GM23338 (cell line): ENCODE measurements at regions not wholly inside any gene's neighbourhood (a gene's known extent, or its start where the extent isn't known, plus 50 kb on each side); places are given as distances from the start of the nearest gene placed in this dataset. TPM values are rescaled to one million over a fixed set of nuclear protein-coding genes. Genes with fewer than 3 reads are reported as not detected.

Source experiments
- microRNA counts: library from miRNA; unstranded; fragments of <30 nt; microRNA quantifications from one replicate; lab custom pipeline; 2017
- microRNA-seq: library from miRNA; unstranded; fragments of <30 nt; microRNA quantifications from one replicate; pipeline ENCODE4, GENCODE V29; 2017
- small RNA-seq: library from RNA; depleted of rRNA; stranded (forward); fragments of <200 nt; gene quantifications from one replicate; pipeline ENCODE3, GENCODE V24; 2014; ENCODE audit warnings: low replicate concordance

MicroRNA genes in the stretch of these regions (microRNA counts, 767-probe panel; counts per million panel counts)
- not detected for microRNA hsa-miR-548y (lab: Ali Mortazavi, UCI)

Small RNAs in the stretch of these regions (microRNA-seq; reads per million reads assigned to microRNA genes)
- not detected for gene MIR548Y

Small RNAs in the stretch of these regions (small RNA-seq; reads per million reads assigned to genes)
- gene AL121576.1 (not detected), gene AL512360.1 (not detected), gene MIR548Y (not detected), gene RNU6-297P (not detected)
